HFFc6 (cell line): ENCODE measurements at regions not wholly inside any gene's neighbourhood (a gene's known extent, or its start where the extent isn't known, plus 50 kb on each side); places are given as distances from the start of the nearest gene placed in this dataset.

Source experiments
- DNase-seq: peaks from one replicate; pipeline ENCODE4 v3.0.0-alpha.2; 2018
- H3K27ac Mint-ChIP-seq: 2 replicates; pipeline ENCODE4 v1.8.0; 2020; ENCODE audit warnings: mild to moderate bottlenecking, mixed read lengths
- H3K27me3 Mint-ChIP-seq: 2 replicates; pipeline ENCODE4 v1.8.0; 2021; ENCODE audit warnings: mild to moderate bottlenecking, moderate library complexity, mixed read lengths; ENCODE audit not compliant: insufficient read depth
- H3K36me3 Mint-ChIP-seq: 2 replicates; pipeline ENCODE4 v1.8.0; 2021; ENCODE audit warnings: low read depth, mixed read lengths
- H3K4me1 Mint-ChIP-seq: 2 replicates; pipeline ENCODE4 v1.8.0; 2020; ENCODE audit warnings: low read depth, mixed read lengths
- H3K4me3 Mint-ChIP-seq: 2 replicates; pipeline ENCODE4 v1.8.0; 2020; ENCODE audit warnings: mild to moderate bottlenecking, moderate library complexity, mixed read lengths
- H3K9me3 Mint-ChIP-seq: 2 replicates; pipeline ENCODE4 v1.8.0; 2020; ENCODE audit warnings: mild to moderate bottlenecking, mixed read lengths
- TF ChIP-seq, protein P1 (sequence below): fragments of 200-600 bp; sonication (generic); IDR thresholded peaks from 2 replicates; pipeline ENCODE4 v1.5.0; 2021; ENCODE audit warnings: antibody characterized with exemption, mild to moderate bottlenecking

DNA sequence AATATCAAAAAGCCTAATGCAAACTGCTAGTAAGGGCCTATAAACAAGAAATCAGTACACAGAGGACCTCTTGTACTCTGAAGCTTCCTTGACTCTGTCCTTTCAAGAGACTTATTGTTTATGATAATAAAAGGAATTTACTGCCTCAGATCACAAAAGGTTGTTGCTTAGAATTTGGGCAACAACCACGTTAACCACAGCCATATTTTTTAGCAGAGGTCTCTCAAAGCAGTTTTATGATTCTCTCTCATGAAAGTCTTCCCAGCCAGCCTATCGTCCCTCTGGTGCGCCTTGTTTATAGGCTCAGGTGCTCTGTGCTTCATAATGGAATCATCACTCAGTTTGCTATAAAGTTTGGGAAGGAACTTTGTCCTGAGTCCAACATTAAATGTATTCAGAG is 270.6 kb downstream of the RCHY1 start:
- H3K27ac Mint-ChIP-seq: no peak overlapping the region
- H3K4me1 Mint-ChIP-seq: no peaks in the 10 kb centered on the region
- TF ChIP-seq, protein P1, sequence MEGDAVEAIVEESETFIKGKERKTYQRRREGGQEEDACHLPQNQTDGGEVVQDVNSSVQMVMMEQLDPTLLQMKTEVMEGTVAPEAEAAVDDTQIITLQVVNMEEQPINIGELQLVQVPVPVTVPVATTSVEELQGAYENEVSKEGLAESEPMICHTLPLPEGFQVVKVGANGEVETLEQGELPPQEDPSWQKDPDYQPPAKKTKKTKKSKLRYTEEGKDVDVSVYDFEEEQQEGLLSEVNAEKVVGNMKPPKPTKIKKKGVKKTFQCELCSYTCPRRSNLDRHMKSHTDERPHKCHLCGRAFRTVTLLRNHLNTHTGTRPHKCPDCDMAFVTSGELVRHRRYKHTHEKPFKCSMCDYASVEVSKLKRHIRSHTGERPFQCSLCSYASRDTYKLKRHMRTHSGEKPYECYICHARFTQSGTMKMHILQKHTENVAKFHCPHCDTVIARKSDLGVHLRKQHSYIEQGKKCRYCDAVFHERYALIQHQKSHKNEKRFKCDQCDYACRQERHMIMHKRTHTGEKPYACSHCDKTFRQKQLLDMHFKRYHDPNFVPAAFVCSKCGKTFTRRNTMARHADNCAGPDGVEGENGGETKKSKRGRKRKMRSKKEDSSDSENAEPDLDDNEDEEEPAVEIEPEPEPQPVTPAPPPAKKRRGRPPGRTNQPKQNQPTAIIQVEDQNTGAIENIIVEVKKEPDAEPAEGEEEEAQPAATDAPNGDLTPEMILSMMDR: no peak
- no peaks in the 10 kb centered on the region for H3K36me3 Mint-ChIP-seq
- H3K4me3 Mint-ChIP-seq: no peak overlapping the region
- no peaks in the 10 kb centered on the region for H3K27me3 Mint-ChIP-seq
- no peak for DNase-seq
- H3K9me3 Mint-ChIP-seq: peaks cover 13% of the 10 kb centered on the region

DNA sequence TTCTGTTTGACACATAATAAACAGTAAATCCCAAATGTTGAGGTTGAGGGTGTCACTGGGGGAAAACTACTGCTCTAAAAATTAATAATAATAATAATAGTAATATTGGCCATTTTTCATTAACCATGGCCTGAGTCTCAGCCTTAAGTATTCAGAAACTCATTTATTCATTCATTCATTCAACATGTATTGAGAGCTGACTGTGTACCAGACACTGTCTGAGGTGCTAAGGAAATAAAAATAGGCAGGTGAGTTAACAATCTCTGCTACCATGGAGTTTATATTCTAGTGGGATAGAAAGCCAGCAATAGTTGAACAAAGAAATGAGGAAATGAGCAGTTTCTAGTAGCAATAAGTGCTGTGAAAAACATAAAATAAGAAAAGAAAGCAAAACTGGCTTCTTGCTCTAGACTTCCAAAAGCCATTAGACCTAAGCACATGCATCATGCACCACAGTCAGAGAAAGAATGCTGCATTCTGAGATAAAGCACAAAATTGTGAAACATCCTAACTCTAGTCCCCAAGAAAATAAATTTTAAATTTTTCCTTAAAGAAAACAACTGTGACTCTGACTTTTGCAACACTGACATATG is 278.7 kb downstream of the RCHY1 start:
- TF ChIP-seq, protein P1: no peak
- no peak overlapping the region for H3K27ac Mint-ChIP-seq
- H3K4me3 Mint-ChIP-seq: no peak overlapping the region
- peaks cover 15% of the 10 kb centered on the region for H3K9me3 Mint-ChIP-seq
- H3K4me1 Mint-ChIP-seq: no peaks in the 10 kb centered on the region
- DNase-seq: no peak
- no peaks in the 10 kb centered on the region for H3K36me3 Mint-ChIP-seq
- H3K27me3 Mint-ChIP-seq: no peaks in the 10 kb centered on the region; the same call in 1 of the 2 replicates

DNA sequence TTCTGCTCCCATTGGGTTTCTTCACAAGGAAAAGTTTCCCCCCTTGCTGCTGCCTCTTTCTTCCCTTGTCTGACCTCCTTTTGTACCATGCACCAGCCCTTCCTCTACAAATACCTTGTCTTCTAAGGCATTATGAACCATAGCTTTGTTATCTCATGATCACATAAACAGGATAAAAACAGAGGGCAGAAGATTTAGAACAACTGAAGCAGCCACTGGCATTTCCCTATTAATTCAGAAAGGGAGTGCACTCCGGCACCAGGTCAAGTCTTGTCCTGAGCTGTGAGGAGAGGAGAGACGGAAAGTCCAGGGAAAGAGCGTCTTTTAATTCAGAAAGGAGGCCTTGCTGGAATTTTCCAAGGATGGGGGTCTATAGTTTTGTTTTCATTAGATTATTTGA is 281.7 kb downstream of the RCHY1 start:
- DNase-seq: no peak
- no peaks in the 10 kb centered on the region for H3K36me3 Mint-ChIP-seq
- no peak overlapping the region for H3K27ac Mint-ChIP-seq
- H3K9me3 Mint-ChIP-seq: peaks cover 25% of the 10 kb centered on the region
- no peak overlapping the region for H3K4me3 Mint-ChIP-seq
- TF ChIP-seq, protein P1: no peak
- H3K27me3 Mint-ChIP-seq: peaks cover 2% of the 10 kb centered on the region; the same call in 1 of the 2 replicates
- no peaks in the 10 kb centered on the region for H3K4me1 Mint-ChIP-seq

DNA sequence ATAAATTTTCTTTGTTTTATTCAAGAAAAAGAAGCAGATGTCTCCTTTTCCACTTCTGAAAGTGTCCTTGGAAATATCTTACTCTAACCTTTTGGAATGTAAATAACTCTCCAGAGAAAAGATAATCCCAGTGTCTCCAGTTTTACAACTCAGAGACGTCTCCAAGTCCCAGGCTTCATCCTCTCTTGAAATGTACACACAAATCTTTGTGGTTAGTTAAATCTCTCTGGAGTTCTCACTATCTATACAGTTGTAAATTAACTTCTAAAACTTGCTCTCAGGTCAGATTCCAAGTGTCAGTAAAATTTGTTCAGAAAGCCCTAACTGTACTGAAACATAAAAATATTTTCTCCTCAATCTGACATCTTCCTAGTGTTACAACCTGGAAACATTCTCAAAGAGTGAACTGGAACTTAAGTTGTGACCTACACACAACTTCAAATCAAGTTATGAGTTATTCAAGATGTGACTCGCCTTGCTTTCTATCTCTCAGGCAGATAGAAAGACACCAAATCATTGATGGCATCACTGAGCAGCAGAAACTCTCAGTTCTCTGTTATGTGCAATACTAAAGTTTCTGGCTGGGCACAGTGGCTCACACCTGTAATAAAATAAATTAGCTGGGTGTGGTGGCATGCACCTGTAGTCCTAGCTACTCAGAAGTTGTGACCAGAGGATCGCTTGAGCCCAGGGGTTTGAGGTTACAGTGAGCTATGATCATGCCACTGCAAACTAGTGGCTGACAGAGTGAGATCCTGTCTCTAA is 284.2 kb downstream of the RCHY1 start:
- Mint-ChIP-seq H3K4me1 (no peaks in the 10 kb centered on the region), H3K9me3 (peaks cover 25% of the 10 kb centered on the region), H3K4me3 (no peak overlapping the region), H3K27ac (no peak overlapping the region), H3K36me3 (no peaks in the 10 kb centered on the region), H3K27me3 (peaks cover 2% of the 10 kb centered on the region; the same call in 1 of the 2 replicates)
- TF ChIP-seq, protein P1: no peak
- DNase-seq: no peak

DNA sequence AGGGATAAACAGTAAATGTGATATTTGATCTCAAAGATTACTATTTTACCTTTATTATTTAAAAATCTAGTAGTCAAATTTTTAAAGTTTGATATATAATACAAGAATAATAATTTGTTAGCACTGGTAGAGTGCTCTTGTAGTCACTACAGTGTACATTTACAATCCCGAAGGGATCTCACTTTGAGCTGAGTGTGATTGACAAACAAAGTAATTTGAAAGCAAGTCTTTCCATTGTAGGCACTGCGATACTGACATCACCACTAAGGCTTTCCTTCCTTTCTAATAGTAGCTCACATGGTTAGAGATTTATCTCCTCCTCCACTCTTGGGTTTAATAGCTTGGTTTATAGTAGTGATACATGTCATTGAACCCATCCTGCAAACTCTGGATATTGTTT is 280.6 kb downstream of the PARM1 start:
- no peaks in the 10 kb centered on the region for H3K27me3 Mint-ChIP-seq
- H3K27ac Mint-ChIP-seq: no peak overlapping the region
- no peak overlapping the region for H3K4me3 Mint-ChIP-seq
- H3K4me1 Mint-ChIP-seq: no peaks in the 10 kb centered on the region
- peaks cover 19% of the 10 kb centered on the region for H3K9me3 Mint-ChIP-seq
- TF ChIP-seq, protein P1: no peak
- no peaks in the 10 kb centered on the region for H3K36me3 Mint-ChIP-seq
- DNase-seq: no peak
